Neural cell (in vitro differentiated cells): ENCODE measurements at regions not wholly inside any gene's neighbourhood (a gene's known extent, or its start where the extent isn't known, plus 50 kb on each side); places are given as distances from the start of the nearest gene placed in this dataset.

Experiments used
- H2AFZ ChIP-seq: fragments of 200-600, 300-800 bp; sonication (generic), shearing (Covaris generic); 2 replicates; pipeline ENCODE4 v1.6.0; 2014; ENCODE audit warnings: low read depth, mild to moderate bottlenecking, antibody characterized with exemption, low read length, moderate library complexity
- H3F3A ChIP-seq: fragments of 200-600 bp; shearing (Covaris generic); 2 replicates; pipeline ENCODE4 v1.6.1; 2016; ENCODE audit warnings: mild to moderate bottlenecking, moderate library complexity, mixed read lengths, antibody characterized with exemption, low read length; ENCODE audit not compliant: insufficient read depth, poor library complexity, severe bottlenecking
- H3K27ac ChIP-seq: fragments of 200-600, 300-800 bp; sonication (generic), shearing (Covaris generic); 2 replicates; pipeline ENCODE4 v1.5.1; 2014; ENCODE audit warnings: mild to moderate bottlenecking, low read length, moderate library complexity
- H3K27me3 ChIP-seq: fragments of 300-800, 200-600 bp; sonication (generic), shearing (Covaris generic); 2 replicates; pipeline ENCODE4 v1.6.0; 2014; ENCODE audit warnings: mild to moderate bottlenecking, low read depth, low read length, moderate library complexity; ENCODE audit not compliant: insufficient read depth
- H3K36me3 ChIP-seq: fragments of 300-800, 200-600 bp; sonication (generic), shearing (Covaris generic); 2 replicates; pipeline ENCODE4 v1.5.1; 2014; ENCODE audit warnings: mild to moderate bottlenecking, antibody characterized with exemption, low read length, moderate library complexity; ENCODE audit not compliant: insufficient read depth
- H3K4me2 ChIP-seq: fragments of 300-800, 200-600 bp; sonication (generic), shearing (Covaris generic); 2 replicates; pipeline ENCODE4 v1.6.0; 2014; ENCODE audit warnings: mild to moderate bottlenecking, low read length
- H3K4me3 ChIP-seq: fragments of 300-800, 200-600 bp; sonication (generic), shearing (Covaris generic); 2 replicates; pipeline ENCODE4 v1.5.1; 2014; ENCODE audit warnings: mild to moderate bottlenecking, low read length, moderate library complexity
- H3K79me2 ChIP-seq: fragments of 200-600 bp; shearing (Covaris generic); replicated peaks from 2 replicates; pipeline ENCODE4 v1.6.0; 2014; ENCODE audit warnings: mild to moderate bottlenecking, low read length, moderate library complexity; ENCODE audit not compliant: insufficient read depth
- H3K9ac ChIP-seq: fragments of 300-800, 200-600 bp; sonication (generic), shearing (Covaris generic); 2 replicates; pipeline ENCODE4 v1.6.1; 2016; ENCODE audit warnings: mild to moderate bottlenecking, low read length, mixed read lengths
- H3K9me2 ChIP-seq: fragments of 200-600 bp; shearing (Covaris generic); 2 replicates; pipeline ENCODE4 v1.6.1; 2016; ENCODE audit warnings: mild to moderate bottlenecking, low read length, mixed read lengths; ENCODE audit not compliant: insufficient read depth
- H3K9me3 ChIP-seq: fragments of 200-600, 300-800 bp; sonication (generic), shearing (Covaris generic); 2 replicates; pipeline ENCODE4 v1.6.1; 2016; ENCODE audit warnings: mild to moderate bottlenecking, mixed run types, low read length, moderate library complexity, mixed read lengths
- H4K20me1 ChIP-seq: fragments of 200-600 bp; shearing (Covaris generic); 2 replicates; pipeline ENCODE4 v1.6.1; 2016; ENCODE audit warnings: mild to moderate bottlenecking, mixed run types; ENCODE audit not compliant: insufficient read depth
- CTCF ChIP-seq: fragments of 450-650 bp; IDR thresholded peaks from 2 replicates; pipeline ENCODE4 v1.5.1; 2014; ENCODE audit warnings: antibody characterized with exemption, mild to moderate bottlenecking, moderate library complexity; ENCODE audit not compliant: poor library complexity, severe bottlenecking
- EP300 ChIP-seq: fragments of 450-650 bp; conservative IDR thresholded peaks from 2 replicates; pipeline ENCODE4 v1.6.1; 2014; ENCODE audit warnings: antibody characterized with exemption, mild to moderate bottlenecking, moderate library complexity; ENCODE audit not compliant: poor library complexity, severe bottlenecking
- EZH2 ChIP-seq: fragments of 200-600, 300-800 bp; shearing (Covaris generic), sonication (generic); IDR thresholded peaks from 2 replicates; pipeline ENCODE4 v1.6.1; 2014; ENCODE audit warnings: antibody characterized with exemption, low read length, borderline replicate concordance, mild to moderate bottlenecking; ENCODE audit not compliant: insufficient read depth, poor library complexity, severe bottlenecking
- MXI1 ChIP-seq: fragments of 450-650 bp; conservative IDR thresholded peaks from 2 replicates; pipeline ENCODE4 v1.6.1; 2014; ENCODE audit warnings: antibody characterized with exemption, mild to moderate bottlenecking; ENCODE audit not compliant: poor library complexity, severe bottlenecking
- POLR2AphosphoS5 ChIP-seq: IDR thresholded peaks from 2 replicates; pipeline ENCODE4 v1.6.1; 2012
- RAD21 ChIP-seq: fragments of 450-650 bp; conservative IDR thresholded peaks from 2 replicates; pipeline ENCODE4 v1.6.1; 2014; ENCODE audit warnings: antibody characterized with exemption, mild to moderate bottlenecking, moderate library complexity
- SMC3 ChIP-seq: fragments of 450-650 bp; conservative IDR thresholded peaks from 2 replicates; pipeline ENCODE4 v1.6.1; 2014; ENCODE audit warnings: antibody characterized with exemption, mild to moderate bottlenecking, moderate library complexity; ENCODE audit not compliant: poor library complexity
- TAF1 ChIP-seq: IDR thresholded peaks from 2 replicates; pipeline ENCODE4 v1.6.1; 2012; ENCODE audit warnings: low read depth
- TF ChIP-seq, protein P1 (sequence below): IDR thresholded peaks from 2 replicates; pipeline ENCODE4 v1.6.1; 2012; ENCODE audit warnings: borderline replicate concordance

DNA sequence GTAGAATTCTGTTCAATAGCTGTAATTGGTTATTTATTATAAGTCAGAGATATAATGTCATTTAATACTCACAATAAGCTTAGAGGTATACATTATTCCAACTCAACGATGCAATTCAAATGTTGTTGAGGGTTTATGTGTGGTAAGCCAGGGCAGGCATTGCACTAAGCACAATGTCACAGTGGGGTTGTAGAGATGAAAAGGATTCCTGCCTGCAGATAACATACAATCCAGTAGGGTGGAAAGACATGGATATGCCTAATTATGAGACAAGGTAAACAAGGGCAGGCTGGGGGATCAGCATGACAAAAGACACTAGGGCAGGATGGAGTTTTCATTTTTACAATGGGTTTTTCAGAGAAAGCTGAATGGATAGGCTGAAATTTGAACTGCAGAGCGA is 98.7 kb upstream of the PALM2AKAP2 start:
- Histone ChIP-seq H3F3A (no peaks in the 10 kb centered on the region), H2AFZ (no peak overlapping the region), H3K9me2 (no peaks in the 10 kb centered on the region), H3K4me2 (no peak overlapping the region), H3K9me3 (no peaks in the 10 kb centered on the region), H3K36me3 (no peaks in the 10 kb centered on the region), H4K20me1 (no peaks in the 10 kb centered on the region), H3K27ac (no peak overlapping the region), H3K9ac (no peak overlapping the region), H3K79me2 (no peaks in the 10 kb centered on the region), H3K4me3 (no peak overlapping the region), H3K27me3 (peaks cover 5% of the 10 kb centered on the region)
- TF ChIP-seq EZH2 (no peak), POLR2AphosphoS5 (no peak)

DNA sequence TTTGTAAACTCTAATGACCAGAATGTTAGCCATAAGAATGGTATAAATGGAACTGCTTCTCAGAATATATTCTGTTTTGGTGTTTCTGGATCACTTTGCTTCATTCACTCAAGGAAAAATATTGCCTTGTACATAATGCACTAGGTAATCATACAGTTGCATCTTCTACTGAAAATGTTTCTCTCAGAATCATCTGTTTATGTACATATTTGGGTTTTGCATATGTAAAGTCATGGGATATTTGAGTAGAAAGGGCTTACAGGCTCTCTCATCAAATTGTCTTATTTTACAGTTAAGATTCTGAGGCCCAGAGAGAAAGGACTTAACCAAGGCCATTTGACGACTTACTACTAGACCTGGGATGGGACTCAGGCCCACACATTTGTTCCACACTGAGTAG is 97.8 kb upstream of the PALM2AKAP2 start:
- H3K79me2 ChIP-seq = no peaks in the 10 kb centered on the region
- no peak for TF ChIP-seq CTCF
- TF ChIP-seq, protein P1, sequence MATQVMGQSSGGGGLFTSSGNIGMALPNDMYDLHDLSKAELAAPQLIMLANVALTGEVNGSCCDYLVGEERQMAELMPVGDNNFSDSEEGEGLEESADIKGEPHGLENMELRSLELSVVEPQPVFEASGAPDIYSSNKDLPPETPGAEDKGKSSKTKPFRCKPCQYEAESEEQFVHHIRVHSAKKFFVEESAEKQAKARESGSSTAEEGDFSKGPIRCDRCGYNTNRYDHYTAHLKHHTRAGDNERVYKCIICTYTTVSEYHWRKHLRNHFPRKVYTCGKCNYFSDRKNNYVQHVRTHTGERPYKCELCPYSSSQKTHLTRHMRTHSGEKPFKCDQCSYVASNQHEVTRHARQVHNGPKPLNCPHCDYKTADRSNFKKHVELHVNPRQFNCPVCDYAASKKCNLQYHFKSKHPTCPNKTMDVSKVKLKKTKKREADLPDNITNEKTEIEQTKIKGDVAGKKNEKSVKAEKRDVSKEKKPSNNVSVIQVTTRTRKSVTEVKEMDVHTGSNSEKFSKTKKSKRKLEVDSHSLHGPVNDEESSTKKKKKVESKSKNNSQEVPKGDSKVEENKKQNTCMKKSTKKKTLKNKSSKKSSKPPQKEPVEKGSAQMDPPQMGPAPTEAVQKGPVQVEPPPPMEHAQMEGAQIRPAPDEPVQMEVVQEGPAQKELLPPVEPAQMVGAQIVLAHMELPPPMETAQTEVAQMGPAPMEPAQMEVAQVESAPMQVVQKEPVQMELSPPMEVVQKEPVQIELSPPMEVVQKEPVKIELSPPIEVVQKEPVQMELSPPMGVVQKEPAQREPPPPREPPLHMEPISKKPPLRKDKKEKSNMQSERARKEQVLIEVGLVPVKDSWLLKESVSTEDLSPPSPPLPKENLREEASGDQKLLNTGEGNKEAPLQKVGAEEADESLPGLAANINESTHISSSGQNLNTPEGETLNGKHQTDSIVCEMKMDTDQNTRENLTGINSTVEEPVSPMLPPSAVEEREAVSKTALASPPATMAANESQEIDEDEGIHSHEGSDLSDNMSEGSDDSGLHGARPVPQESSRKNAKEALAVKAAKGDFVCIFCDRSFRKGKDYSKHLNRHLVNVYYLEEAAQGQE = no peak
- no peaks in the 10 kb centered on the region for H3K36me3 ChIP-seq
- H3K9me3 ChIP-seq = no peaks in the 10 kb centered on the region
- no peak overlapping the region for H3K4me3 ChIP-seq
- H2AFZ ChIP-seq = no peak overlapping the region
- no peaks in the 10 kb centered on the region for H3K9me2 ChIP-seq
- no peaks in the 10 kb centered on the region for H4K20me1 ChIP-seq
- no peak overlapping the region for H3K27ac ChIP-seq
- peaks cover 5% of the 10 kb centered on the region for H3K27me3 ChIP-seq
- H3F3A ChIP-seq = no peaks in the 10 kb centered on the region
- no peak overlapping the region for H3K9ac ChIP-seq
- no peak overlapping the region for H3K4me2 ChIP-seq

DNA sequence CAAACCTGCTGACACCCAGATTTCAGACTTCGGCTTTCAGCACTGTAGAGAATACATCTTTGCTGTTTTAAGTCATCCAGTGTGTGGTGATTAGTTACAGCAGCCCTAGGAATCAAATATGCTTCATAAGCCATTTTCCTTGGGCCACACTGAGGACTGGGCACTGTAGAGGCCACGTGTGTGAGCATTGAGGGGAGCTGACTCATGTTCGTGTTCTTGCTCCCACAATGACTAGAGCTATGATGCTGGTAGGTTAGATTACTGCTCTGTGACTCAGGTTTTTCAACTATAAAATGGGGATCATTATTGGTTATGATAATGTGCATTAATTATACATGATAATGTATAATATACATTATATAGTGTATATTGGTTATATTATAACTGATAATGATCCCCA is 96.5 kb upstream of the PALM2AKAP2 start:
- Histone ChIP-seq H3K9me3 (no peaks in the 10 kb centered on the region), H3K36me3 (no peaks in the 10 kb centered on the region), H3K9ac (no peak overlapping the region), H3K79me2 (no peaks in the 10 kb centered on the region), H4K20me1 (no peaks in the 10 kb centered on the region), H3F3A (no peaks in the 10 kb centered on the region), H3K9me2 (no peaks in the 10 kb centered on the region), H3K4me3 (no peak overlapping the region), H3K4me2 (no peak overlapping the region), H3K27ac (no peak overlapping the region), H2AFZ (no peak overlapping the region), H3K27me3 (peaks cover 5% of the 10 kb centered on the region)
- TF ChIP-seq POLR2AphosphoS5 (no peak), MXI1 (no peak), EP300 (no peak), SMC3 (no peak), RAD21 (no peak), CTCF (no peak), TAF1 (no peak), EZH2 (no peak)
- TF ChIP-seq, protein P1 = no peak
